ENCODE measurements at regions not wholly inside any gene's neighbourhood (a gene's known extent, or its start where the extent isn't known, plus 50 kb on each side); places are given as distances from the start of the nearest gene placed in this dataset.
"Not testable (repeated sequence)": the region's sequence is repeated elsewhere in the genome, so short reads cannot be mapped to it uniquely, and the experiment has no call there.

DNA sequence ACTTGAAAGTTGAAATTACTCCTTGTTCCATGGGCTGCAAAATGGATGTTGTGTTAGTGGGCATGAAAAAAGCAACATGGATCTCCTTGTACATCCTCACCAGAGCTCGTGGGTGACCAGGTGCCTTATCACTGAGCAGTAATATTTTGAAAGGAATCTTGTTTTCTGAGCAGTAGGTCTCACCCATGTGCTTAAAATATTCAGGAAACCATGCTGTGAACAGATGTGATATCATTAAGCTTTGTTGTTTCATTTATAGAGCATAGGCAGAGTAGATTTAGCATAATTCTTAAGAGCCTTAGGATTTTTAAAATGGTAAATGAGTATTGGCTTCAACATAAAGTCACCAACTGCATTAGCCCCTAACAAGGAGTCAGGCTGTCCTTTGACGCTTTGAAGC, 316.6 kb downstream of the TYW1 start:
- H3K27ac ChIP-seq: no peak overlapping the region
- peaks cover 51% of the 10 kb centered on the region for H3K36me3 ChIP-seq
- H3K27me3 ChIP-seq (ENCODE audit: insufficient read depth, low read depth, severe bottlenecking): no peaks in the 10 kb centered on the region
- H3K9me3 ChIP-seq (ENCODE audit: severe bottlenecking): no peaks in the 10 kb centered on the region
- TF ChIP-seq CTCF (IDR thresholded peaks at IDR 0.05; ENCODE audit: low read depth, low read length): no peak
- DNase-seq: no peak
- no peak overlapping the region for H3K4me3 ChIP-seq (ENCODE audit: low read depth, low read length)

GRCh38 chr7:67316902-67317301, 320.3 kb downstream of the TYW1 start:
- H3K9me3 ChIP-seq (ENCODE audit: severe bottlenecking); H3K27ac ChIP-seq; DNase-seq; H3K4me3 ChIP-seq (ENCODE audit: low read depth, low read length); H3K27me3 ChIP-seq (ENCODE audit: insufficient read depth, low read depth, severe bottlenecking): not testable (repeated sequence)
- peaks cover 27% of the 10 kb centered on the region for H3K36me3 ChIP-seq

DNA sequence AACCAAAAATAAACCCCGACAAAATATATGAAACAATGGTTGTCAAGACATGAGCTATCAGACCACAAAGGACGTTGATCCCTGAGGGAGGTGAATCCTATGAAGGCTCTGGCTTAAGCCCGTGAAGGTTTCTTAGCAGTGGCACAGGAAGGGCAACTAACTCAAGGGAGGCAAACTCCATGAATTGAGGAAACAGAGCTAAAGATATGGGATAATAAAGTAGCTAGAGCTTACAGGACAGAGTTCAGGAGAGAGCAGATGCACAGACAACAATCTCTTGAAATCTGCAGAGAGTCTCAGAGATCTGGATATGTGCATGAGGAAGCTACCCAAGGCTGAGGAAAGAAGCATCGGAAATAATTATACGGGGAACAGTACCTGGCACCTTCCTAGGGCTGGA, 331.6 kb downstream of the TYW1 start:
- DNase-seq; H3K27me3 ChIP-seq (ENCODE audit: insufficient read depth, low read depth, severe bottlenecking); H3K9me3 ChIP-seq (ENCODE audit: severe bottlenecking); H3K27ac ChIP-seq; H3K4me3 ChIP-seq (ENCODE audit: low read depth, low read length); H3K36me3 ChIP-seq: not testable (repeated sequence)

DNA sequence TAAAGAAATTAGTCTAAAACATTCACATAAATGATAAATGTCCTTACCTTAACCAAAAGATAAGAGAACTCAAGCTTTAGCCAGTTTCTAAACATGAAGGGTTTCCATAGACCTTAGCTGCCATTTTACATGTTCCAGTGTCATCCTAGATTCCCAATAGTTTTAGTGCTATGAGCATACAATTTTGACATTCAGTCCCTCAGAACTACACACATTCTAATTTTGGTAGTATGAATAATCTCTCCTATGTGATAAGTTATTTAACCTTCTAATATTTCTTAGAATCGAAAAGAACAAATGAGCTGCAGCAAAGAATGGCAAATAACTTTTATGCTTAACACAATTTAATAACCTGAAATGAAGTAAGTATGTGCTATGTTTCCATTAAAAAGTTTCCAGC, 338.5 kb downstream of the TYW1 start:
- H3K4me3 ChIP-seq (ENCODE audit: low read depth, low read length); H3K36me3 ChIP-seq; H3K9me3 ChIP-seq (ENCODE audit: severe bottlenecking); DNase-seq; H3K27me3 ChIP-seq (ENCODE audit: insufficient read depth, low read depth, severe bottlenecking); H3K27ac ChIP-seq: not testable (repeated sequence)

DNA sequence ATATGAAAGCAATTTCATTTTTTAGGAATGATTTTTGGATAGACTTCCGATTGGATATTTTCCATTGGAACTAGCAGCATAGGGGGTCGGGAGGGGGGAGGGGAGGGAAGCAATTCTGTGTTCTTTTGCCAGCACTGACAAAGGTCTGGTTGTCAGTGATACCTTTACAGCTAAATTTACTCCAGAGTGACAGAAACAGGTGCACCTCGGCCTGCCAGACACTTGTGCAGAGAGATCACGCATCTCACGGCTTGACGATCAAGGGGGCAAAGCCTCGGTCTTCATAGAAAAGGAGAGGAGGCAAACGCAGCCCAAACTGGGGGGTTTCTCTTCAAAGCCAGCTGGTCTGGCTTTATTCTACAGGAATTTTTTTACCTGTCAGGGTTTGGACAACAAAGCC, 339.0 kb downstream of the TYW1 start:
- DNase-seq; H3K9me3 ChIP-seq (ENCODE audit: severe bottlenecking): not testable (repeated sequence)

GRCh38 chr7:67338545-67338944, 341.9 kb downstream of the TYW1 start:
- not testable (repeated sequence) for H3K27me3 ChIP-seq (ENCODE audit: insufficient read depth, low read depth, severe bottlenecking); H3K9me3 ChIP-seq (ENCODE audit: severe bottlenecking); H3K27ac ChIP-seq; H3K4me3 ChIP-seq (ENCODE audit: low read depth, low read length); H3K36me3 ChIP-seq; DNase-seq

More for the DNA sequence above, 339.0 kb downstream of the TYW1 start:
- not testable (repeated sequence) for H3K27ac ChIP-seq; H3K36me3 ChIP-seq; H3K27me3 ChIP-seq (ENCODE audit: insufficient read depth, low read depth, severe bottlenecking); H3K4me3 ChIP-seq (ENCODE audit: low read depth, low read length)

DNA sequence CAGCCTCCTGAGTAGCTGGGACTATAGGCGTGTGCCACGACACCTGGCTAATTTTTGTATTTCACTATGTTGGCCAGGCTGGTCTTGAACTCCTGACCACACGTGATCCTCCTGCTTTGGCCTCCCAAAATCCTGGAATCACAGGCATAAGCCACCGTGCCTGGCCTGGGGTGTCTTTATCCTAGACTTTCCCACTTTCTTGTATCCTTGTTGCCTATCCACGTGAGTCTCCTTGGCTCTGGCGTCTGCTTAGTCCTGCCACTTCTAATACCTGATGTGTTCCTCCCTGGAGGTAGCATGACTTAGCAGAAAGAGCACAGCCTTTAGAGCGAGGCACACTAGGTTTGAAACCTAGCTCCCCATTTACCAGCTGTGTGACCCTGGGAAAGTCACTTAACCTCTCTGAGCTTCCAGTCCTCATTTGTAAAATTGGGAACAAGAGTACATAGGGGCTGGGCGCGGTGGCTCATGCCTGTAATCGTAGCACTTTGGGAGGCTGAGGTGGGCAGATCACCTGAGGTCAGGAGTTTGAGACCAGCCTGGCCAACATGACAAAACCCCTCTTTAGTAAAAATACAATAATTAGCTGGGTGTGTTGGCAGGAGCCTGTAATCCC, 344.6 kb downstream of the TYW1 start:
- Histone ChIP-seq H3K4me3 (ENCODE audit: low read depth, low read length) (no peak overlapping the region), H3K27me3 (ENCODE audit: insufficient read depth, low read depth, severe bottlenecking) (no peaks in the 10 kb centered on the region), H3K27ac (no peak overlapping the region), H3K9me3 (ENCODE audit: severe bottlenecking) (peaks cover 4% of the 10 kb centered on the region), H3K36me3 (0 out of 2 replicates have a peak, but pooled peaks cover 4% of the 10 kb centered on the region)
- no peak for DNase-seq
- TF ChIP-seq CTCF (IDR thresholded peaks at IDR 0.05; ENCODE audit: low read depth, low read length): no peak

DNA sequence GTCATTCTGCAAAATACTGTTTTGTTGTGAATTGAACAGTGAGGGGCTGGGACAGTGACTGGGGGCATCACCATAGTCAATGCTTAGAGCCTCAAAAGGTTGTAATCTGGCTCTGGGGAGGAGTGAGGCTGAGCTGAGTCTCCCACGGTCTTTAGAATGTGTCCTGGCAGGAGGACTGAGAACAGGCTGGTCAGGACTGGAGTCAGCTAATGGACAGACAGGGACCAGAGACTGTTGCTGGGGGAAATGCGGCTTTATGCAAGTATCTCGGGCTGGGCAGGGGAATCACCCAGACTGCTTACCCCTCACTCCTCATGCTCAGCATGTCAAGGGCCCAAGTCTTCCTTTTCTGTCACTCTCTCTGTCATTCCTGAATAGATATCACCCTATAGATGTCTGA, 346.5 kb downstream of the TYW1 start:
- H3K9me3 ChIP-seq (ENCODE audit: severe bottlenecking): peaks cover 4% of the 10 kb centered on the region
- TF ChIP-seq CTCF (IDR thresholded peaks at IDR 0.05; ENCODE audit: low read depth, low read length): no peak
- no peak overlapping the region for H3K27ac ChIP-seq
- no peak for DNase-seq
- H3K36me3 ChIP-seq: 0 out of 2 replicates have a peak, but pooled peaks cover 4% of the 10 kb centered on the region
- H3K4me3 ChIP-seq (ENCODE audit: low read depth, low read length): no peak overlapping the region
- H3K27me3 ChIP-seq (ENCODE audit: insufficient read depth, low read depth, severe bottlenecking): no peaks in the 10 kb centered on the region
